HS-27A (cell line): ENCODE measurements at regions not wholly inside any gene's neighbourhood (a gene's known extent, or its start where the extent isn't known, plus 50 kb on each side); places are given as distances from the start of the nearest gene placed in this dataset.

Experiments used
- DNase-seq: peaks from one replicate; pipeline ENCODE4 v3.0.0-alpha.2; 2012; ENCODE audit warnings: low read depth, missing footprints

GRCh38 chr18:56021809-56022195 is 433.8 kb upstream of the TCF4 start:
- DNase-seq: no peak

GRCh38 chr18:56021136-56021808 is 433.3 kb upstream of the TCF4 start:
- DNase-seq: peak; percentile 24

GRCh38 chr18:56019908-56020307 is 431.9 kb upstream of the TCF4 start:
- no peak for DNase-seq

GRCh38 chr18:56019156-56019555 is 431.2 kb upstream of the TCF4 start:
- no peak for DNase-seq

GRCh38 chr18:56009411-56009810 is 421.4 kb upstream of the TCF4 start:
- no peak for DNase-seq

GRCh38 chr18:56003720-56004088 is 415.7 kb upstream of the TCF4 start:
- DNase-seq: no peak

- no peak for DNase-seq
These were observed 415.2 kb upstream of the TCF4 start for GRCh38 chr18:56003009-56003719.

GRCh38 chr18:56001576-56001975 is 413.6 kb upstream of the TCF4 start:
- no peak for DNase-seq

GRCh38 chr18:56000041-56000440 is 412.0 kb upstream of the TCF4 start:
- no peak for DNase-seq

- no peak for DNase-seq
These were observed 411.6 kb upstream of the TCF4 start for GRCh38 chr18:55999641-56000040.

- DNase-seq: no peak
These were observed 410.9 kb upstream of the TCF4 start for GRCh38 chr18:55998801-55999385.

GRCh38 chr18:55998071-55998522 is 410.1 kb upstream of the TCF4 start:
- DNase-seq: no peak

GRCh38 chr18:55997151-55997561 is 409.2 kb upstream of the TCF4 start:
- DNase-seq: no peak

GRCh38 chr18:55996717-55997116 is 408.7 kb upstream of the TCF4 start:
- DNase-seq: no peak

GRCh38 chr18:55990186-55990585 is 402.2 kb upstream of the TCF4 start:
- DNase-seq: no peak

GRCh38 chr18:55988537-55988936 is 400.5 kb upstream of the TCF4 start:
- DNase-seq: no peak

- no peak for DNase-seq
These were observed 395.4 kb upstream of the TCF4 start for GRCh38 chr18:55983433-55983832.

- no peak for DNase-seq
These were observed 395.0 kb upstream of the TCF4 start for GRCh38 chr18:55982992-55983391.

- DNase-seq: no peak
These were observed 393.9 kb upstream of the TCF4 start for GRCh38 chr18:55981712-55982475.

- DNase-seq: no peak
These were observed 386.5 kb upstream of the TCF4 start for GRCh38 chr18:55974521-55974920.

GRCh38 chr18:55968550-55968949 is 380.6 kb upstream of the TCF4 start:
- no peak for DNase-seq

GRCh38 chr18:55967019-55967418 is 379.0 kb upstream of the TCF4 start:
- no peak for DNase-seq

GRCh38 chr18:55964171-55964570 is 376.2 kb upstream of the TCF4 start:
- DNase-seq: no peak
